GM12873 (cell line): ENCODE measurements at regions not wholly inside any gene's neighbourhood (a gene's known extent, or its start where the extent isn't known, plus 50 kb on each side); places are given as distances from the start of the nearest gene placed in this dataset.

Experiments used
- CTCF ChIP-seq: IDR thresholded peaks from 2 replicates; pipeline ENCODE4 v1.5.1; 2012; ENCODE audit warnings: low read depth, mild to moderate bottlenecking, moderate library complexity, low read length, control low read depth; ENCODE audit not compliant: insufficient read depth; ENCODE audit errors: missing control alignments

GRCh38 chr15:31501536-31502157, 175.0 kb downstream of the KLF13 start:
- no peak for TF ChIP-seq CTCF

GRCh38 chr15:31502541-31503229, 176.1 kb downstream of the KLF13 start:
- TF ChIP-seq CTCF: no peak

- no peak for TF ChIP-seq CTCF
These were observed 176.6 kb downstream of the KLF13 start for GRCh38 chr15:31503256-31503655.

GRCh38 chr15:31503758-31504461, 177.3 kb downstream of the KLF13 start:
- no peak for TF ChIP-seq CTCF

- no peak for TF ChIP-seq CTCF
These were observed 177.8 kb downstream of the KLF13 start for GRCh38 chr15:31504462-31504839.

- no peak for TF ChIP-seq CTCF
These were observed 182.0 kb downstream of the KLF13 start for GRCh38 chr15:31508656-31509055.

- no peak for TF ChIP-seq CTCF
These were observed 183.4 kb downstream of the KLF13 start for GRCh38 chr15:31510057-31510456.
